NCI-H2107 treated with DMSO at 0.1 percent for 48 hours (cell line): ENCODE measurements at regions not wholly inside any gene's neighbourhood (a gene's known extent, or its start where the extent isn't known, plus 50 kb on each side); places are given as distances from the start of the nearest gene placed in this dataset.
A peak's percentile ranks its signal among the peaks of the same experiment; 100 is the strongest.

Experiments used
- DNase-seq: peaks from one replicate; lab custom pipeline; 2025; ENCODE audit not compliant: unreplicated experiment; lab: John Stamatoyannopoulos, UW

DNA sequence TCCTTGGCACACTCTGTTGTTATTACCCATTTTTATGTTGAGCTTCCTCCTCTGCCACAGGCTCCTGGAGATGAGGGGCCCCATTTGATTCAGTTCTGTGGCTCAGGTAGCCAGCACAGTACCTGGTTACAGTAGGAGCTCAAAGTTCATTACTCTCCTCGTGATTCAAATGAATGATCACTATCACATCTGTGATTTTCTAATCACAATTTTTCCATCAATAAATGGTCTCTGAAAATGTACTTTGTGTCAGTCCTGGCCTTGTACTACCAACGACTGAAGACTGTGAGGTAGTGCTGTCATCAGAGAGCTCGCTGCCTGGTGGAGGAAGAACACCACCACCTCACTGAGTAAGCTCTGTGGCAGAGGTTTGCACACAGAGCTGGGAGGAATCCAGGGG, 106.8 kb upstream of the JUN start:
- no peak for DNase-seq

DNA sequence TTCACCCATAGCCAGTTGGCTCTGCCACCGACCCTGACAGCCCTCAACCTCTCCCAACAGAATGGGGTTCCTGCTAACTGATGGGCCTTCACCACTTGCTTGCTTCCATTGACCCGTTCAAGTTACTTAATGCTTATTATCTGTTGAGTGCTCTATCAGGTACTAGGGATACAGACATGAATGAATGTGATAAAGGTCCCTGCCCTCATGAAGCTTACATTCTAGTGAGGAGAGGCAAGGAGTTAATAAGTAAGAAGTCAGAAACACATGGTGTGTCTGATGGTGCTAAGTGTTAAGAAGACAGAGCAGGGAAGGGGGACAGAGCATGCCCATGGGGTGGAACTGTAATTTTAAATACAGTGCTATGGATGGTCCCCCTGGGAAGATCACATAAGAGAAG, 107.5 kb upstream of the JUN start:
- no peak for DNase-seq

DNA sequence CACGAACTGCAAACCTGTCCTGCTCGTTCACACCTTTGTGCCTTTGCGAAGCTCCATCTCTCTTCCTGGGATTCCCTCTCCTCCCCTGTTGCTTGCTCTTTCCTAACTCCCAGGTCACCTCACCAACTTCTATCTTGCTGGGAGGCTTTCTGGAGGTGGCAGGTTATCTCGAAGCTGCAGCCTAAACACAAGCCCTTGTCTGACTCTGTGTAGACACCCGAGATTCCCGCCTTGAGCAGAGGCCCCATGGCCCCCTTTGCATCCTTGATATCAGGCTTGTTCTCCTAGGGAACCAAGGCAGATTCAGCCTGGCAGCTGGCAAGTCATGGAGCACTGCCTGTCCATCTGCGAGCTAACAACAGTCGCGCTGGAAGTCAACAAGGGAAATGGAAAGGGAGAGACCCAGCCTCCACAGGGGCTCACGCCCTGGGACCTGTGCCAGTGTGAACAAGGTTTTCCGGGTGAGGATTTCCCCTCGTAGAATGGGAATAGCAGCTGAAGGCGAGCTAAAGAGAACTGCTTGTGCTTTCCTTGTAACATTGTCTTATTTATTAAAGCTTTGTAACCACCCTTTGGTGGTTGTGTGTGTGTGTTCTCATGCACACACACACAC, 109.5 kb upstream of the JUN start:
- DNase-seq, result peak; percentile 28

DNA sequence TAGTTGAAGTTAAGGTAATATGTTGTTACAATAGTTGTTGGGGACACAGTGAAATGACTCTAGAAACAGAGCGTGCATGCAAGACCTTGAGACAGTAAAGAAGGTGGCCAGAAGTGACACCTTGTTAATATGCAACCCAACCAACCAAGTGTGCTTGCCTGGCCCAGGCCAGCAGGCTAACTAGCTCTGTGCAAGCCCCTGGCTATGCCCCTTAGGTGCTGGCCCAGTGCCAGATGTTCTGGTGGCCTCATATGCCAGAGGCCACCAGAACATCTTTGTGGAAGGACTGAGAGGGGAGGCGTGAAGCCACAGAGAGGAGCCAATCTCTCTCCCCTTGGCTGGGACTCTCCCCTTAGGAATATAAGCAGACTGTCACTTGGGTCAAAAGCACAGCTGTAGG, 111.2 kb upstream of the JUN start:
- no peak for DNase-seq

DNA sequence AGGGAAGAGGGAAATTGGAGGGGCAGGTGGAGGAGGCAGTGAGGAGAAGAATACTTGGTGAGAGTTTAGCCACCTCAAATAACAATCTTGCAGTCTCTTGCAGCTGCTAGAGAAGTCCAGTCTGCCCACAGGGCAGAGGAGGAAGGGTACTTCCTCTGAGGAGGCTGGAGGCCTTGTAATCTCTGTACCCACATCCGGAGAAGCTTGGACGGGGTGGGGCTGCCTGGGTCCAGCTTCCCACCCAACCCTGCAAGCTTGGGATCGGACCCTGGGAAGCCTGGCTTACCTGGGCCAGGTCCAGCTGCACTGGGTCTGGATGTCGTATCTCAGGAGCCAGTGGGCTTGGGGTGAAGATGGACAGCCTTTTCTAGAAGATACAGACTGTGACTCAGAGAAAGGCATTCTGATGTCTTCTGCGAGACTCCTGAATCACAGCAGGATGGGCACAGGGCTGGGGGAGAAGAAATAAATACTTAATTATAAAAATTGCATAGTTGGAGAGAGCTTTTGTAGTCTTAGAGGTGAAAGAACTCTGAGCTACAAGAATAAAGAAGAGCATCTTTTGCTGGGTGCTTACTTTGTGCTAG, 111.8 kb upstream of the JUN start:
- DNase-seq, result no peak

DNA sequence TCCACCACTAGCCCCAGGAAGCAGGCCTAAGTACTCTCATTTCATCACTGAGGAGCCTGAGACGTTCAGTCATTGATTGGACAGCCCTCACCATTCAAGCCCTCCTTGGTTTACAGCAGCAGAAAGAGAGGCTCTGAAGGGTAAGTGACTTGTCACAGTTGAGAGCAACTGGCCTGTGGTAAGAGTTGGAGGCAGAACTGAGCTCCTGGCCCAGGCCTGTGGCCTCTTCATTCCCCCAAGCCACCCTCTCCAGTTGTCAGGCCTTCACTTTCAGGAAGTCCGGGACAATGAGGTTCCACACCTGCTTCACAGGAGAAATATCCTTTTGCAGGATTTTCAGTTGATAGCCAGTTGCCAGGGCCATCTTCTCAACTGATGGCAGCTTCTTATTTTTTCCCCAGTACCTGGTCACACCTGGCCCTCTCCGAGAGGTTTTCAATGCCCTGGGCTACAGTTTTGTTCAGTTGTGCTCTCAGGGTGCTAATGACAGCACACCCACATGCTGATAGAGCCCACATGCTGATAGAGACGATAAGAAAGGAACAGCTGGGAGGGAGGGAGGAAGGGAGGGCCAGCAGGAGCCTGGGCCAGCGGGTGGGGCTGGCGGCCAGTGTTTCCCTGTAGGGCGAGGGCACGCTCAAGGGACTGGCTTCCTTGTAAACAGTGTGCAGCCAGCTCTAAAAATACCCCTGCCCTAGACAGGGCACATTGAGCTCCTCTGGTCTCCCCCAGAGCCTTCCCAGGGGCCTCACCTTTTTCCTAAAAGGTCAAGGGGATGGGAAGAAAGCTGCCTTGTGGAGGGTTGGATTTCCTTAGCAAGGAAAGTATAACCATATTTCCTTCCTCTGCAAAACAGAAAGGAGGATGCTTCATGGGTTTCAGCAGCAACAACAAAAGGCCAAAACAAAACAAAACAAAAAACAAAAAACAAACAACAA, 112.7 kb upstream of the JUN start:
- DNase-seq, result peak; percentile 68

DNA sequence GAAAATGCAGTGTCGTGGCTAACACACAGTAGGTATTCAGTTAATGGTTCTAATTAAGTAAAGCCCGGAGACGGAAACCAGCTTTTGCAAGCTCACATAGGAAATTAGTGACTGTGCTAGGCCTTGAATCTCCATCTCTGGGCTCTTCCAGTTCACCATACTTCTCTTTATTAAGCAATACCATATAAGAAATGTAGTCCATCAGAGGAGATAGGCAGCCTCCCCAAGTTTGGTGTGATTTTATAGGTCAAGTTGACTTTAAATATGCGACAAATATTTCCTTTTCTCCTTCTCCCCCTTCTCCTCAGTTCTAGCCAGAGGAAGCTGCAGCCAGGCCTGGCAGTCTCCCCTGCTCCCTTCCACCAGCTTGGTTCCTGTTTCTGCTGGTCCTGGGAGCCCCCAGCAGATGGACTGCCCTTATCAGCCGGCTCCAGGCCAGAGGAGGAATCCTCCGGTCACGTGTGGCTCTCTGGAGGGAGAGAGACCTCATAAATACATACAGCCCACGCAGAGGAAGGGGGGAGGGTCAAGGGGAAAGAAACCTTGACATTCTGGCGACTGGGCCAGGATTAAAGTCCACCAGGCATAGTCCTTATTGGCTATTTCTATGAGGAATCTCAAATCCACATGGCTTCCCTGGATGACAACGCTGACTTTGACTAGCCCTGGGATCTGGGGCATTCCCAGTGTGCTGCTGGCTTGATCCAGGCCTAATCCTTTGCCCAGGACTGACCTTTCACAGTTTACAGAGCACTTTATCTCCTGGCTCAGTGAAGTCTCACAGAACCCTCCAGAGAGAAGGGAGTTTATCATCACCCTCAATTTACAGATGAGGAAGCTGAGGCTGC, 115.1 kb upstream of the JUN start:
- DNase-seq, result no peak

DNA sequence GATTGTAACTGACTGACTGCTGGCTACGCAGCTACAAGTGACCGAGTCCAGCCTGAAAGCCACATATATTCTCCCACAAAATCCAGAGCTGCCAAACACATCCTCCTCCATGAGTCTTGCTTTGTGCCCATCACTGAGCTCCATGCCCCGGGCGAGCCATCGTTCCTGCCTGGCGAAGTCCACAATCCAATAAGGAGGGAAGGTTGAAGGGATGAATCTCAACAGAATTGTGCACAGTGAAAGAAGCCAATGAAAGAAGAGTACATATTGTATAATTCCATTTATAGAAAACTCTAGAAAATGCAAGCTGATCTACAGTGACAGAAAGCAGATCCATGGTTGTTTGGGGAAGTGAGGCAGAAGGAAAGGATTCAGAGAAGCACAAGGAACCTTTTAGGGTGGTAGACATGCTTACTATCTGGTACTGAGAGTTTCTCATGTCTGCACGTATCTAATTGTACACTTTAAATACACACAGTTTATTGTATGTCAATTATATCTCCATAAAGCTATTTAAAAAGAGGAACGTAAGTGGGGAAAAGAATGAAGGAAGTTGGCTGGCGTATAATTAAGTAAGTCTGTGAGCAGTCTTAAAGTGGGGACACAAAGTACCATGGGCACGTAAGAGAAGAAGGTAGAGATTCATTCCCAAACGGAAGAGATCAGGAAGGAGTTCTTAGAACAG, 115.9 kb upstream of the JUN start:
- no peak for DNase-seq

DNA sequence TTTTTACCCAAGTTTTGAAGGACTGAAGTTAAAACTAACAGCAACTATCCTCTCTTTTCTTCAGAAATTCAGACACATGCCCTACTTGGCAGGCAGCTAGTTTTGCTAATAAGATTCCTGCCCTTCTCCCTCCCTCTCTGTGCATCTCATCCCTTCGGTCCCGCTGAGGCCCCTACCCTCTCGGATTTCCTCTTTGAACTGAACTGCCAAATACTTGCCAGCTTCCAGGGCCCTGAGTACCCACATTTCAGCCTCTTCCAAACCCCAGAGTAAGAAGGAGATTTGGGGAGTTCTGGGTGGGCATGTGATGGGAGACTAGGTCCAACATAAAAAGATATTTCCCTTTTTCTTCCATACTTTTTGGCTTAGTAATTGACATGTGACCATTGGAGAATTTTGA, 116.5 kb upstream of the JUN start:
- peak; percentile 36 for DNase-seq

DNA sequence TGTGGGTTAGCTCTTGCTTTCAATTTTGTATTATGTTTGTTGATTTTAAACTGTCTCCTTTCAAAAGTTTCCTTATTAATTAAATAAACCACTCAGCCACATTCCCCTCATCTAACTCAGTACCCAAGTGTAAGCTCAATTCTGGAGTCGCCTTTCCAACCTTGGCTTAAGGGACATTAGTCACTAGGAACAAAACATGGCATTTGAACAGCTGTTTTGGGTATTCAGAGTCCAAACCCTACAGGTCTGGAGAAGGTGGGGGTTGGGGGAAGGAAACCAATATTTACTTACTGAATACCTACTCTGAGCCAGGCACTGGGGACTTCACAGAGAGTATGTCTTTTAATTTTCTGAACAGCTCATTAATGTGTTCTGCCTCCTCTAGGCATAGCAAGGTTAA, 117.2 kb upstream of the JUN start:
- no peak for DNase-seq

DNA sequence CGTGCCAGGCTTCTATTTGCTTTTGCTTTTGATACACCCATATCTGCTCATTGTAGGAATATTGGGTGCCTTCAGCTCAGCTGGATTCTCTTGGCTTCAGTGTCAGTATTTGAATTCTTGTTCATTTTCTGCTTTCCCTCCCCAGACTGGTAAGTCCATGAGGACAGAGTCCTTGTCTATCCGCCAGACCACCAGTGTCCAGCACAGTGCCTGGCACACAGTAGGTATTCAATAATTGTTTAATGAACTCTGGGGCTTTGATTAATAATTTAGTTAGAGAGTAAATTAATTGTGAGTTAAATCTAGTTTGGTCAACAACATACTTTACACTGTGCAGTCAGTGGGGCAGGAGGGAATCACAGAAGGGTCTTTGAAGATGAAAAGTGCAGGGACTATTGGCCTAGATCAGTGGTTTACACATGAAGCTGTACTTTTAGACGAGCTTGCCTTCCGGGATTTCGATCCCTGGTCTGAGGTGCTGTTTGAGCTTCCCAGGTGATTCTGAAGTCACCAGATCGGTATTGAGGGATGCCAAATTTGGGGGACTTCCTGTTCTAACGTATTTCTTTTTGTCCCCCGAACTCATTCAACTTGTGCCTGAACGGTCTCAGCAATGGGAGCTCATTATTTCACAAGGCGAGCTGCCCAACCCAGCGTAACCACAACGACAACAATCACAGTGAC, 119.1 kb upstream of the JUN start:
- DNase-seq, result peak; percentile 63

DNA sequence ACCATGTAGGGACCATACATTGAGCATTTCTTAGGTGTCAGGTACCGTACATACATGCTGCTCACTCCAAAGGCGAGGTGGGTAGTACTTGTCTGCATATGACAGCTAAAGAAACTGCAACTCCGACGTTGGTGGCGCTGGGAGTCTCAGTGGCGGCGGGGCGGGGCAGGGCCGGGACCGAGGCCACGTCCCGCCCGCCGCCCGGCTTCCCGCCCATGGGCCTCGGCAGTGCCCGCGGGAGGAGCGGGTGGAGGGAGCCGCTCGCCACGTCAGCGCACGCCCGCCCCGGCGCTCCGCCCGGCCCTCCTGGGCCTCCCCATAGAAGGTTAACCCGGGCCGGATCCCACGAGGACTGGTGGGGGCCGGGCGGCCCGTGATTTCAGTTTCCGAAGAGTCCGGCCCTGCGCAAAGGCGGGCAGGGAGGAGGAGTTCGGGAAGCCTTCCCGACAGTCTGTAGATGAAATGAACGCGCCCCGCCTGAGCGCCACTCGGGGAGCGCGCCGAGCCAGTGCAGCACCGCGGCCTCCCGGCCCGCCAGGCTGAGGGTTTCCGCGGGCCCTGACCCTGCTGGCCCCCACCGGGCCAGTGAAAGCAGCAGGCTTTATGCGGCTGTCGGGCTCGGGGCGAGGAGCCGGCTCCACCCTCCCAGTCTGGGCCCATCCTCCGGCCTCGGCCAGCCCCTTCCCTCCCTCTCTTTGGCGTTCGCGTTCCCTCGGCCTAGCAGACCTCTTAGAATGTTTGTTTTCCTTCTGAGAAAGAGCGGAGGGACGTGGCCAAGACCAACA, 119.9 kb upstream of the JUN start:
- no peak for DNase-seq

DNA sequence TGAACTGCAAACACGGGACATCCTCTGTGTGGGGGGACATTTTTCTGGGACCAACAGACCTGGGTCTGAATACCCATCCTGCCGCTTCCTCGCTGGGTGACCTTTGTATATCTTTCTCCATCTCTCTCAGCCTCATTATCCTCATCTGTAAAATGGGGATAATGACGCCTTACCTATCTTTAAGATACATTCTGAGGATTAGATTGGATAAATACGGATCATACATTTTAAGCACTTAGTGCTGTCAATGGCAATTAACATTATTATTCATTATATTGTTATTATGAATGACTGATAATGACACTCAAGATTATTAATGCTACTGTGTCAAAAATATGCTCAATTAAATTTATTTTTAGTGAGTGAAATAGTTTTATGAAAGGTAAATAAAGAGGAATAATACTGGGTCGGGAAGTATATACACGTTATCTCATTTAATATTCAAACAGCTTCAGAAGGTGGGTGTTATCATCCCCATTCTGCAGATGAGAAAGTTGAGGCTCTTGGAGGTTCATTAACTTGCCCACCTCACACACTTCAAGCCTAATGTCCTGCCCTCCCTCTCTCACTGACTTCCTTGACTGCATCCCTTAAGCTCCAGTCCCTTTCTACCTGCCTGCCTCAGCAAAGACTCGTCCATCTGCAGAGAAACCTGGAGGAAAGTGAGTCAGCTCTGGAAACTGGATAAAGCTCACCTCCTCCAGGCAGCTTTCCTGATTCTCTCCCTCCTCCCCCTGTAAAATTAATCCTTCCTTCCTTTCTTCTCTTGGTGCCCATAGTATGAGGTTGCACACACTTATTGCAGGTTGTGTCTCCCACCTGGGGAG, 120.7 kb upstream of the JUN start:
- DNase-seq, result no peak

DNA sequence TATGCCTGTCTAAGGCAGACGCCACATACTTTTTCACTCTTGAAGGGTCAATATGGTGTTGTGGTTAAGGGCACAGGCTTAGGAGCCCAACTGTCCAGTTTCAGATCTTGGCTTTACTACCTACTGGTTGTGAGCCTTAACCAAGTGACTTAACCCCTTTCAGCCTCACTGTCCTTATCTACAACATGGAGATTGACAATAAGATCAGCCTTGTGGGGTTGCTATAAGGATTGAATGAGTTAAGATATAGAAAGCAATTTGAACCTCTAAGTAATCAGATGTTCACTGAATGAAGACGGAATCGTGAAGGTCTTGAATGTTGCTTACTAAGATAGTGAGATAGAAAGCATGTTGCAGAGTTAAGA, 121.3 kb upstream of the JUN start:
- no peak for DNase-seq

DNA sequence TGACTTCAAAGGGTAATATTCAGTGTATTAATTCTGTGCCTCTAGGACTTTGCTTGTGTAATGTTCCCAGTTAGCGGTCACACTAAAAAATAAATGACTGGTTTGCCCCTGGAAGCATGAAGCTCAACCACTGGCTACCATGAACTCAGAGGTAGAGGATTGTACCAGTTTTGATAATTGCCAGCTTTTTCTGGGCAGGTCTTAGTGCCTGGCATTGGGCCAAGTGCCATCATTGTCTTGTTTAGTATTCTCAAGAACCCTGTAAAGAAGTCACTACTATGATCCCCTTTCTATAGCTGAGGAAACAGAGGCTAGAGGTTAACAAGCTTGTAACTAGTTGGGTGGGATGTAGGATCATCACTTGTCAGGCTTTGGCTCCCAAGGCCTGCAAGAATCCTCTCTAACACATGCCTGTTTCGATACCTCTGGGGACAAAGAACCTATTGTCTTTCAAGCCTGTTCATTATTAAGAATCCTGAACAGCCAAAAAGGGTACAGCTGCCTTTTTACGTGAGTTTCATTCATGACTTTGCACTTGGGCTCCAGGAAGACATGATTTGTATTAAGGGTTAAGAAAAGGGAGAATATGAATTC, 121.9 kb upstream of the JUN start:
- no peak for DNase-seq

DNA sequence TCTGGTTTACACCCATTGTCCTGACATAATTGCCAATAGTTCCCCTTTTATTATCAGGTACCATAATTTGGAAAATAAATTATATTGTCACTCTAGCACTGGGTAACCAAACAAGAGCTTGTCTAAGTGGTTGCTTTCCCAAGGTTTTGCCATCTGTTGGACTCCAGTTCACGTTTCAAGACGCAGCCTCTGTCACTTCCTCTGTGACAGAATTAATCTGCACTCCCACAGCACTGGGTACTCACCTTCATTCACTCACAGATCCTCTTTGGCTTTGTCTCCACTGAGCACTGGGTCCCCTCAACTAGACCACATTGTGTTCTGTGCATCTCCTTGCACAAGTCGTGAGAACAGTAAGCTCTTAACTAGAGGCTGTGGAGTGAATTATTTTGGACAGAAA, 123.6 kb upstream of the JUN start:
- DNase-seq, result no peak

DNA sequence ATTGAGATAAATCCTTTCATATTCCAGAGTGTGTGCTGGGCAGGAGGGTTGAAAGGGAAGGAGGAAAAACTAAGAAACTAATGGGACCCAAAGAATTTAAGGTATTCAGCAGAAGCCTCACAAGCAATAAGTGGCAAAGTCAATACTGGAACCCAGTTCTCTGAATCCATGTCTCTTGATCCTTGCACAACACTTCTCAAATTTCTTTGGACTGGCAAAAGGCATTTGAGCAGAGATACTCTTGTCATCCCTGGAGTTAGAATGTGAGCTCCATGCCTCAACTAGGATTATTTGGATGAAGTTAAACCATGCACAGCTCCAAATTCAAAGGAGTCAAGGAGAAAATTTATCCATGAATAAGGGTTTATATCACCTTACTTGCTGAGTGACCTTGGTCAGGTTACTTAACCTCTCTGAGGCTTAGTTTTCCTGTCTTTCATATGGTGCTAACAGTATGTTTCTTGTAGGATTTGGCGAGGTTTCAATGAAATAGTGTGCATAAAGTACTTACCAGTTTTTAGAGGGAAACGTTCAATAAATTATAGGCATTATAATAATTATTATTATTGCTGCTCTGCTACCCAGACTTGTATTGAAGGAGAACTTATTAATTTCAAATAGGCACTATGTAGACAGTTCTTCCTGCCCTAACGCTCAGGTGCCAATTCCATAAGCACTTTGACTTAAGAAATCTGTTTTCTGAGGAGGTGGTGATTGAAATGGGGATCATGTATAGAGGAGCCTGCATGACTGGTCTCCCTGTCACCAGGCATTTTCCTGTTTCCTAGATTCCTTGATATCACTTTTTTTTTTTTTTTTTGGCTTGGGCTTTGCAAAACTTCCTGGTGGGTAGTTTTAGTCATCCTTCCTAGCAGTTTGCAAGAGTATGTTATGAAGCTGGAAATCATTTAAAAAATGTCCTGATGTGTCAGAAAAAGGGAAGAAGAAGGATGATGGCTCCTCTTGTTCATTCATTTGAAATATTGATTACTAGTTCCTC, 125.0 kb upstream of the JUN start:
- no peak for DNase-seq
